Neutrophil (primary cell): ENCODE measurements at regions not wholly inside any gene's neighbourhood (a gene's known extent, or its start where the extent isn't known, plus 50 kb on each side); places are given as distances from the start of the nearest gene placed in this dataset.
"Not testable (repeated sequence)": the region's sequence is repeated elsewhere in the genome, so short reads cannot be mapped to it uniquely, and the experiment has no call there.

Experiments
- H3K27ac ChIP-seq: fragments of 200-600 bp; sonication (generic); 2 replicates; pipeline ENCODE4 v1.5.1; 2016; ENCODE audit warnings: mild to moderate bottlenecking, moderate library complexity
- H3K27me3 ChIP-seq: fragments of 200-600 bp; sonication (generic); 2 replicates; pipeline ENCODE4 v1.6.0; 2016; ENCODE audit warnings: mild to moderate bottlenecking
- H3K36me3 ChIP-seq: fragments of 200-600 bp; sonication (generic); 2 replicates; pipeline ENCODE4 v1.5.1; 2017
- H3K4me1 ChIP-seq, 2 experiments: fragments of 200-600 bp in 1 of 2; sonication (generic) in 1 of 2; 1 replicate in 1 of 2; 2 replicates in 1 of 2; pipeline versions ENCODE4 v1.5.1 to v1.6.1; 2013 to 2016; ENCODE audit warnings: low read depth in 1 of 2, low read length in 1 of 2, mild to moderate bottlenecking in 1 of 2, moderate library complexity in 1 of 2; ENCODE audit not compliant: control insufficient read depth in 1 of 2, insufficient read depth in 1 of 2
- H3K4me3 ChIP-seq, 2 experiments: fragments of 200-600 bp in 1 of 2; sonication (generic) in 1 of 2; 1 replicate in 1 of 2; 2 replicates in 1 of 2; pipeline ENCODE4 v1.5.1; 2013 to 2016; ENCODE audit warnings: low read depth in 1 of 2, low read length in 1 of 2, mild to moderate bottlenecking in 1 of 2, moderate library complexity in 1 of 2
- H3K9me3 ChIP-seq: fragments of 200-600 bp; sonication (generic); 2 replicates; pipeline ENCODE4 v1.5.1; 2016

DNA sequence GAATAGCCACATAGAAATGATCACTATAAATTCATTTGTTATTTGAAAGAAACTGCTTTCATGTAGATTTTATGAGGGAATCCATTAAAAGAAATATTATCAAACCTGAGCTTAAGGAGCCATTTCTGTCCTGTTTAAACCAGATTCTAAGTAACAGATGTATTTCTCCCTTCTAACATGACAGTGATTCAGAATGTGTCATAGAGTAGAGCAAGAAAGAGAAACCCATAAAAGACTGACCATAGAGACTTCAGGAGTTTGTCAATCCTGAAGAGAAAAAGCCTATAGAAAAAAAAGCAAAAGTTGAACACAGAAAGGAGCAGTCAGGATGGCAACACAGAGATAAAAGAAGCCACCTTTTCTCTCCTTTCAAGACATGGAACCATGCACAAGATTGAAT is 390.6 kb downstream of the PRIM2 start:
- H3K36me3 ChIP-seq, H3K27me3 ChIP-seq, H3K9me3 ChIP-seq, H3K4me1 ChIP-seq, H3K27ac ChIP-seq, H3K4me3 ChIP-seq: not testable (repeated sequence)

DNA sequence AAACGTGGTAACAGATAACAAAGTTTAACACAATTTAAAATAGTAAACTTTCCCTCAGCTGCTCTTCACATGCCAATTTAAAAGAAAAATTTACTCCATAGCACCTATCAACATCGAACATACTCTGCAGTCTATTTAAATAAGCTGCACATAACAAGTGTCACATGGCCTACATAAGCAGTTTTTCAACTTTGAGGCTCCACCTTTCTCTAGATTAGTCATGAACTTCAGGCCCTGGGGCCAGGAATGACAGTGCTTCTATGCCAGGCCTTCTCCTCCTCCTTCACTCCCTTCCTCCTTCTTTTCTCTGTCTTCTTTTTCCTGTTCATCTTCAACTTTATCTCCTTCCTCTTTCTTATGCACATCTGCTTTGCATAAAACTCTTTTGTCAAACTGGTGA is 405.1 kb downstream of the PRIM2 start:
- H3K4me3 ChIP-seq, H3K36me3 ChIP-seq: not testable (repeated sequence)

DNA sequence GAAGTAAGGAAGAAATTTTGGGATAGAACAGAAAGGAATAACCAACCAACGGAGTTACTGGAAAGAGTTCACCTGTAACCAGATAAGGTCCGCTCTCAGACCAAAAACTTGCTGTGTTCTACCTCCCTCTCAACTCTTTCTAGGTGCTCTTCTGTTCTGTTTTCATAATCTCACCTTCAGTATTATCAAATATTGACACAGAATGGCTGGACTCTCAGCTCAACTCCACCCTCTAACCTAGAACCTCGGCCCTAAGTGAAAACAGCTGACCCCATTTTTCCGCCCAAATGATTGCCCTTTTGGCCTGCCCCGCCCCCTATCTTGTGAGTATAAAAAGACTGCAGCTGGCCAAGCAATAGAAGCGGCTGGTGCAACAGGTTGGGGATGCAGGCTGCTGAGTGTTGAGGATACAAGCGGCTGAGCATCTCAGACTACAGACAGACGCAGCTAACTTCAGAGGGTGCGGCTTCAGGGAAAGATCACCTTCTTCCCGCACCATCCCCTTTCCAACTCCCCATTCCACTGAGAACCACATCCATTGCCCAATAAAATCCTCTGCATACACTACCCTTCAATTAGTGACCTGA is 406.5 kb downstream of the PRIM2 start:
- not testable (repeated sequence) for H3K4me1 ChIP-seq, H3K9me3 ChIP-seq, H3K27ac ChIP-seq, H3K36me3 ChIP-seq, H3K27me3 ChIP-seq, H3K4me3 ChIP-seq

More for the DNA sequence above, 405.1 kb downstream of the PRIM2 start:
- not testable (repeated sequence) for H3K27ac ChIP-seq, H3K27me3 ChIP-seq, H3K9me3 ChIP-seq, H3K4me1 ChIP-seq

DNA sequence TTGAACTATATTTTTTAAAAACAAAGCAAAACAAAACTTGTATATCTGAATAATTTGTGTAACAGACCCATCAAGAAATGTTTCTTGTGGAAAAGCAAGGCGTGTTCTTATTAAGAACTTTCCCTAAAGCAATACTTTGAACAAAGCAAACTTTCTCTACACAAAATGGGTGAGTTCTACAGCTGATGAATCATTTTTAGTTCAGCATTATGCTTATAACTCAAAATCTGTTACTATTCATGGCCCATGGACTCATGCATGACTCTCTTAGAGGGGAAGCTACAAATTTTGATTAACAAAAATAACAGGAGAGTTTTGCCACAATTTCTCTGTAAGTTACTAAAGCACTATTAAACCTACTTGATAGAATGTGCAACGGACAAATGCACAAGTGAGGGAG is 412.0 kb downstream of the PRIM2 start:
- not testable (repeated sequence) for H3K4me1 ChIP-seq, H3K36me3 ChIP-seq, H3K27ac ChIP-seq, H3K9me3 ChIP-seq, H3K4me3 ChIP-seq, H3K27me3 ChIP-seq

DNA sequence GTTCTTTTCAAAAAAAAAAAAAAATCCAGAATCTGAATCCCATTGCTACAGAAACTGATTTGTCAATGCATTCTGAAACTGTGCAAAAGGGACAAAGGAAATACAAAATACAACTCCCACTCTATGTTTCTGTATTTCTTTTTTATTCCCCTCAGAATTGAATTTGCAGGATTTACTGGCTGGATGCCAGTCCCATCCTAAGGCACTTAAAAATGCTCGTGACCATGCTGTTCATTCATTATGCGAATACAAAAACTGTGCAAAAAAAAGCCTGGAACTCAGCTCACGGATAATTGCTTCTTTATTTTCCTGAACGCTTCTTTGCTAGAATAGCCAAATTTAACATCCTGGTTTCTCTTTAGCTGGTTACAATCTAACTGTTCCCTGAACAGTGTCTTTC is 413.3 kb downstream of the PRIM2 start:
- H3K4me1 ChIP-seq, H3K27ac ChIP-seq, H3K4me3 ChIP-seq, H3K36me3 ChIP-seq, H3K27me3 ChIP-seq, H3K9me3 ChIP-seq: not testable (repeated sequence)

DNA sequence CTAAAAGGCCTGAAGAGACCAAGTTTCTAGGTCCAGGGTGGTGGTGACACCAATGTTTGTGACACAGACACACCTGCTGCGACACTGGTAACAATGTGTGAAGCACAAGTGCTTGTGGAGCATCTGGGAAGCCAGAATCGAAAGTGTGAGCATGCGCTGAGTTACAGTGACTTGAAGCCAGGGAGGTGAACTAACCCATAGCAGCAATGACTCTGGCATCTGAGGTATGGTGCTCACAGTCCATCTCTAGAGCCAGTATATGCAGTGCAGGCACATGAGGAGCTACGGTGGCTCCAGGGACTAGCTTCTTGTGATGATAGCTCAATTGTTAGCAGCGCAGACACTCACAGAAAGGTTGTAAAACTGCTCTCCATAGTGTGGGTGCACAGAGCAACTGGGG is 430.3 kb downstream of the PRIM2 start:
- H3K27me3 ChIP-seq, H3K36me3 ChIP-seq, H3K9me3 ChIP-seq, H3K4me3 ChIP-seq, H3K4me1 ChIP-seq, H3K27ac ChIP-seq: not testable (repeated sequence)

DNA sequence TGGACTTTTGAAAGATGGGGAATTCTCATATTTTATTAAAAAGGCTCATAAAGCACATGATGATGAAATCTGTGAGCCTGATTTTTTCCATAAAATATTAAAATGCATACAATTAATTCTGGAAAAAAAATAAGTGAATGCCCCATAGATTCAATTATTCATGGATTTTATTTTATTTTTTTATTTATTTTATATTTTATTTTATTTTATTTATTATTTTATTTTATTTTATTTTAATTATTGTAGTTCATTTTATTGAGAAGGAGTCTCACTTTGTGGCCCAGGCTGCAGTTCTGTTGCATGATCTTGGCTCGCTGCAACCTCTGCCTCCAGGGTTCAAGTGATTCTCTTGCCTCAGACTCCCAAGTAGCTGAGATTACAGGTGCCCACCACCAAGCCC is 442.4 kb downstream of the PRIM2 start:
- not testable (repeated sequence) for H3K27me3 ChIP-seq, H3K4me3 ChIP-seq, H3K9me3 ChIP-seq, H3K4me1 ChIP-seq, H3K36me3 ChIP-seq, H3K27ac ChIP-seq

DNA sequence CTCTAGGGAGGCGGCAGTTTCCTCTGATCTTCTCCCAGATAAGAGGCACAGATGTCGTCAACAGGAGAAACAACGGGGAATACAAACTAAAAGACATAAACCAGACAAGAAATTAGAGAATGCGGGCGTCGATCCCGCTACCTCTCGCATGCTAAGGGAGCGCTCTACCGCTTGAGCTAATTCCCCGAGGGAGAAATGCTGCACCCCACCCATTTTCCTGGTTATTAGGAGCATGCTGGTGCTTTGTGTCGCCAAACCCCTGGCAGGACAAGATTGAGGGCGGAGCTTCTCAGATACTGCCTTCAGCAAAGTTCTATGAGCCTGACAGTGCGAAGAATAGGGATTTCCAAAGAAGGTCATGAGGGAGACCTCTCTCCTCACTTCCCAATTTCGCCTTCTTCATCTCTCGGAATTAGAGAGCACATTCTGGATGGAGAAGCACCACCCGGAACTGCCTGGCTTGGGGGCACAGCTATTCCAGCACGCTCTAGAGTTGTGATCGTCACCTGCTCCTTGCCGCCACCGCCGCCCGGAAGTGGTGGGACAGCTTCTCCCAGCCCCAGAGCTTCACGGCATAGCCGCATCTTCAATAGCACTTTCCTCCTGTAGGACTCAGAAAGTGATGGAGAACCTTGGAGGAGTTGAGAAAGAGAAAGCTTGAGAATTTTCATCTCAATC is 475.4 kb downstream of the PRIM2 start:
- H3K9me3 ChIP-seq, H3K36me3 ChIP-seq, H3K27ac ChIP-seq, H3K4me1 ChIP-seq, H3K4me3 ChIP-seq: not testable (repeated sequence)
- peaks cover 47% of the 10 kb centered on the region for H3K27me3 ChIP-seq

DNA sequence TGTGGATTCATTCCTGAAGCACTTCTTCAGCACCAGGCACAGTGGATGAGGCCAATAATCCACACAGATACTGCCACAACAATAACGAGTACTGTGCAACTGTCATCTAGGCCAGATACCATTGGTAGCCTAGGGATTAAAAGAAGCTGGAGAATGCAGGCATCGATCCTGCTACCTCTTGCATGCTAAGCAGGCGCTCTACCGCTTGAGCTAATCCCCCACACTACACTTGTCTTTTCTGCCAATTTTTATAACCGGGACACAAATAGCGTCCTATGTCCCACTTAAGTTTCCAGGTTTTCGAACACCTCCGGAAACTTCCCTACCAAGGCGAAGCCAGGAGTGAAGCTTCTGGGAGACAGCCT is 475.9 kb downstream of the PRIM2 start:
- H3K27ac ChIP-seq, H3K36me3 ChIP-seq, H3K4me1 ChIP-seq, H3K9me3 ChIP-seq, H3K4me3 ChIP-seq: not testable (repeated sequence)
- peaks cover 47% of the 10 kb centered on the region for H3K27me3 ChIP-seq

DNA sequence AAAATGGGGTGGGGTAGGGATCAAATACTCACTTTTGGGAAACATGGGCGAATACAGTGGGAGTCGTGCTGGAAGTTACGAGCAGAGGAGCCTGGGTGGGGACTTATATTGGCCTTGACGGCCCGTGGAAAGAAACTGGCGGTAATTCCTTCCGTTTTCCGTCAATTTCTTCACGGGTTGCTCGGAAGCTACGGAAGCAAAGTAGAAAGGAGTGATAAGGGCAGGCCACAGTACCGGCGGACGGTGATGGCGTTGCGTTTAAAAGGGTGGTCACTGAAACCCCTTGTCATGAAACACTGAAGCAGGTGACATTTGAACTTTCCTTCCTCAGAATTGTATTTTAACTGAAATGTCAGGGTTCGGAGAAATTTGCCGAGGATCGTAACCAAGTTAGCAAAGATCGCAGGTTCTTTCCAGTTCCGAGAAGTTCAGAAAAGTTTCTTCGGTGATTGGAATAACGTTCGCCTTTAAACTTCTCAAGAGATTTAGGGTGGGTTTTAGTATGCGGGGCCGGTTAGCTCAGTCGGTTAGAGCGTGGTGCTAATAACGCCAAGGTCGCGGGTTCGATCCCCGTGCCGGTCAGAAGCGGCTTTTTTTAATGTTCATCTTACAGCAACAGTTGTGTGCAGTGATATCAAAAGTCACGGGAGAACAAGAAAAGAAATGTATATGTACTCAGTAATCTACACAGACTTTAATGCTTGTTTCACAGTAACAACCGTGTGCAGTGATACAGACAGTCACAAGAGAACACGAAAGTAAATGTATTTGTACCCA is 482.5 kb downstream of the PRIM2 start:
- not testable (repeated sequence) for H3K4me3 ChIP-seq, H3K27ac ChIP-seq, H3K4me1 ChIP-seq, H3K36me3 ChIP-seq, H3K9me3 ChIP-seq
- H3K27me3 ChIP-seq = peaks cover 48% of the 10 kb centered on the region

DNA sequence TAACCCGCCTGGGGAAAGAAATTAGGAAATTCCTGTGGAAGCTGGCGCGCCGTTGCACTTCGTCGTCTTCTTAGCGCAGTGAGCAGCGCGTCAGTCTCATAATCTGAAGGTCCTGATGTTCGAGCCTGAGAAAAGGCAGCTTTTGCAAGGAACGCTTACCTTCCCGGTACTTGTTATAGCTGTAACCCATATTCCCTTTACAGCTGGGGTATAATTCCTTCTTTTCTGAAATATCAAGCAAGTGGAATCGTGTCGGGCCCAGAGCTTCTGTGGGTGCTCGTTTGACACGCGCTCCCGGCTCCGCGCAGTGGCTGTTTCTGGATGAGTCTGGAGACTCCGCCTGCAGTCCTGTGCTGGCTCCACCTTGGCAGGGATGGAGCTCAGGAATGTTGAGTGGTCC is 491.2 kb downstream of the PRIM2 start:
- not testable (repeated sequence) for H3K36me3 ChIP-seq, H3K27ac ChIP-seq, H3K4me3 ChIP-seq, H3K4me1 ChIP-seq, H3K9me3 ChIP-seq
- H3K27me3 ChIP-seq = peaks cover 61% of the 10 kb centered on the region

DNA sequence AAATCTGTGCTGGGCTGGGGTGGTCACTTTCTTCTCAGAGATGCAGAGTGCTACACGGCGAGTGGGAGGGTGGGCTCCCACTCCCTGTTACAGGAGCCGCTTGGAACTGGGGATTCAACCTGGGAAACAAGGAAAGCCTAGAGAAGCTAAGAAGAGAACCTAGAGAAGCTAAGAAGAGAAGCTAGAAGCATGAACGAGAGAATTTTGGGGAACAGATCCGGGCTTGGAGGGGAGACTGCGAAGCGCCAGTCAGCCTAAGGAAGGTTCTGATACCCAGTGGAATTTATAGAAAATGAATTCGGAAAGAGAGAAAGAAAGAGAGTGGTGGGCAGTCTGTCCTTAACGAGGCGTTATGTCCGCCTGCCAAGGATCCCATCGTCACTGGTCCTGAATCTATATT is 492.0 kb downstream of the PRIM2 start:
- not testable (repeated sequence) for H3K27ac ChIP-seq, H3K4me1 ChIP-seq, H3K4me3 ChIP-seq, H3K36me3 ChIP-seq, H3K9me3 ChIP-seq
- H3K27me3 ChIP-seq = peaks cover 69% of the 10 kb centered on the region

DNA sequence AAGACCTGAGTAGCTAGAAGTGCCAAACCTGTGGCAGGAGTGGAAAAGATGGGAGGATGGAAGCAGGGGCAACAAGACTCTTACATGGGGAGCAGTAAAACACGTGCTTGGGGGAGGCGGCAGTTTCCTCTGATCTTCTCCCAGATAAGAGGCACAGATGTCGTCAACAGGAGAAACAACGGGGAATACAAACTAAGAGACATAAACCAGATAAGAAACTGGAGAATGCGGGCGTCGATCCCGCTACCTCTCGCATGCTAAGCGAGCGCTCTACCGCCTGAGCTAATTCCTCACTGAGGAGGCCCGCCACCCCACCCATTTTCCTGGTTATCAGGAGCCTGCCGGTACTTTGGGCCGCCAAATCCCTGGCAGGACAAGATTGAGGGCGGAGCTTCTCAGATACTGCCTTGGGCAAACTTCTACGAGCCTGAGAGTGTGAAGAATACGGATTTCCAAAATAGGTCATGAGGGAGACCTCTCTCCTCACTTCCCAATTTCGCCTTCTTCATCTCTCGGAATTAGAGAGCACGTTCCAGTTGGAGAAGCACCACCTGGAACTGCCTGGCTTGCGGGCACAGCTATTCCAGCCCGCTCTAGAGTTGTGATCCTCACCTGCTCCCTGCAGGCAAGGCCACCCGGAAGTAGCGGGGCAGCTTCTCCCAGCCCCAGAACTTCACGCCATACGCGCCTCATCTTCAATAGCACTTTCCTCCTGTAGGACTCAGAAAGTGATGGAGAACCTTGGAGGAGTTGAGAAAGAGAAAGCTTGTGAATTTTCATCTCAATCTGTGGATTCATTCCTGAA is 496.0 kb downstream of the PRIM2 start:
- not testable (repeated sequence) for H3K4me3 ChIP-seq, H3K4me1 ChIP-seq, H3K9me3 ChIP-seq, H3K27ac ChIP-seq, H3K36me3 ChIP-seq
- peaks cover 84% of the 10 kb centered on the region for H3K27me3 ChIP-seq
